Smooth muscle cell (in vitro differentiated cells): ENCODE measurements at regions not wholly inside any gene's neighbourhood (a gene's known extent, or its start where the extent isn't known, plus 50 kb on each side); places are given as distances from the start of the nearest gene placed in this dataset.
"Not testable (repeated sequence)": the region's sequence is repeated elsewhere in the genome, so short reads cannot be mapped to it uniquely, and the experiment has no call there.

Experiments used
- DNase-seq: peaks from one replicate; lab custom pipeline; 2025; ENCODE audit not compliant: unreplicated experiment; lab: John Stamatoyannopoulos, UW
- H2AFZ ChIP-seq: fragments of 200-600 bp; sonication (generic); 2 replicates; pipeline ENCODE4 v1.6.0; 2016; ENCODE audit warnings: antibody characterized with exemption, low read depth, mild to moderate bottlenecking
- H3F3A ChIP-seq: fragments of 200-600 bp; sonication (generic); 2 replicates; pipeline ENCODE4 v1.6.0; 2017; ENCODE audit warnings: antibody characterized with exemption, low read depth
- H3K27ac ChIP-seq: fragments of 200-600 bp; sonication (generic); 2 replicates; pipeline ENCODE4 v1.5.1; 2016; ENCODE audit warnings: low read depth, mild to moderate bottlenecking
- H3K27me3 ChIP-seq: fragments of 200-600 bp; sonication (generic); 2 replicates; pipeline ENCODE4 v1.6.1; 2016; ENCODE audit warnings: low read depth, mild to moderate bottlenecking
- H3K36me3 ChIP-seq: fragments of 200-600 bp; sonication (generic); 2 replicates; pipeline ENCODE4 v1.5.1; 2016; ENCODE audit warnings: low read depth
- H3K4me1 ChIP-seq: fragments of 200-600 bp; sonication (generic); 2 replicates; pipeline ENCODE4 v1.5.1; 2016; ENCODE audit warnings: low read depth
- H3K4me2 ChIP-seq: fragments of 200-600 bp; sonication (generic); 2 replicates; pipeline ENCODE4 v1.6.0; 2016; ENCODE audit warnings: mild to moderate bottlenecking
- H3K4me3 ChIP-seq: fragments of 200-600 bp; sonication (generic); 2 replicates; pipeline ENCODE4 v1.5.1; 2016; ENCODE audit warnings: mild to moderate bottlenecking
- H3K79me2 ChIP-seq: fragments of 200-600 bp; sonication (generic); 2 replicates; pipeline ENCODE4 v1.6.0; 2016; ENCODE audit warnings: low read depth, mild to moderate bottlenecking
- H3K9ac ChIP-seq: fragments of 200-600 bp; sonication (generic); 2 replicates; pipeline ENCODE4 v1.6.0; 2016; ENCODE audit warnings: low read depth
- H3K9me3 ChIP-seq: fragments of 200-600 bp; sonication (generic); replicated peaks from 2 replicates; pipeline ENCODE4 v1.5.1; 2016; ENCODE audit warnings: low read depth
- H4K20me1 ChIP-seq: fragments of 200-600 bp; sonication (generic); 2 replicates; pipeline ENCODE4 v1.6.0; 2016; ENCODE audit warnings: low read depth
- WGBS: methylation state at CpG from one replicate; pipeline ENCODE4 v1.1.7; 2016; ENCODE audit warnings: low lambda C conversion rate; 5-methylcytosine and 5-hydroxymethylcytosine counted together
- TF ChIP-seq, protein P1 (sequence below): fragments of 200-600 bp; sonication (generic); IDR thresholded peaks from 2 replicates; pipeline ENCODE4 v1.5.1; 2017; ENCODE audit warnings: borderline replicate concordance, mild to moderate bottlenecking, antibody characterized with exemption; ENCODE audit not compliant: insufficient read depth, poor library complexity, severe bottlenecking

DNA sequence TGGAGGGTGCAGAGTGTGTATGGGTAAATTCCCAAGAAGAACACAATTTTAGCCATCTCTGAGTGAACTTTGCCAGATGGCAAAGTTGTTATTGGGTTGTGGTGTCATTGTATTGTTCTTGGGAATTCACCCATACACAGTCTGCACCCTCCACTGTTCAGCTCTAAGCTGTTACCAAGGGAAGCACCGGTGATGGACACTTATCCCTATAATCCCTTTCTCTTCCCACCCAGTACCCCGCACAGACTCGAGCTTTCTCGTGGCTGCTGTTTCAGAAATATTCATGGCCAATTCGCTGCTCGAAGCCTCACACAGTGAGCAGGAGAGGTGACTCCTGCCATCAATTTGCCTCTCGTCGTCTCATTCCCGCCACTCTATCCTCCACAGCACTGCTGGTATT lies 95.7 kb upstream of the PALMD start:
- Histone ChIP-seq H3K27me3 (no peaks in the 10 kb centered on the region), H3K9ac (no peak overlapping the region), H3K79me2 (no peaks in the 10 kb centered on the region), H3F3A (no peaks in the 10 kb centered on the region), H3K4me2 (no peak overlapping the region), H3K27ac (no peak overlapping the region), H3K4me1 (no peaks in the 10 kb centered on the region), H2AFZ (no peak overlapping the region), H3K36me3 (no peaks in the 10 kb centered on the region), H4K20me1 (no peaks in the 10 kb centered on the region), H3K4me3 (no peak overlapping the region), H3K9me3 (no peaks in the 10 kb centered on the region)
- WGBS, result 93% methylated on average over 9 of the region's 9 CpGs
- TF ChIP-seq, protein P1, sequence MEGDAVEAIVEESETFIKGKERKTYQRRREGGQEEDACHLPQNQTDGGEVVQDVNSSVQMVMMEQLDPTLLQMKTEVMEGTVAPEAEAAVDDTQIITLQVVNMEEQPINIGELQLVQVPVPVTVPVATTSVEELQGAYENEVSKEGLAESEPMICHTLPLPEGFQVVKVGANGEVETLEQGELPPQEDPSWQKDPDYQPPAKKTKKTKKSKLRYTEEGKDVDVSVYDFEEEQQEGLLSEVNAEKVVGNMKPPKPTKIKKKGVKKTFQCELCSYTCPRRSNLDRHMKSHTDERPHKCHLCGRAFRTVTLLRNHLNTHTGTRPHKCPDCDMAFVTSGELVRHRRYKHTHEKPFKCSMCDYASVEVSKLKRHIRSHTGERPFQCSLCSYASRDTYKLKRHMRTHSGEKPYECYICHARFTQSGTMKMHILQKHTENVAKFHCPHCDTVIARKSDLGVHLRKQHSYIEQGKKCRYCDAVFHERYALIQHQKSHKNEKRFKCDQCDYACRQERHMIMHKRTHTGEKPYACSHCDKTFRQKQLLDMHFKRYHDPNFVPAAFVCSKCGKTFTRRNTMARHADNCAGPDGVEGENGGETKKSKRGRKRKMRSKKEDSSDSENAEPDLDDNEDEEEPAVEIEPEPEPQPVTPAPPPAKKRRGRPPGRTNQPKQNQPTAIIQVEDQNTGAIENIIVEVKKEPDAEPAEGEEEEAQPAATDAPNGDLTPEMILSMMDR, result no peak
- DNase-seq, result no peak

DNA sequence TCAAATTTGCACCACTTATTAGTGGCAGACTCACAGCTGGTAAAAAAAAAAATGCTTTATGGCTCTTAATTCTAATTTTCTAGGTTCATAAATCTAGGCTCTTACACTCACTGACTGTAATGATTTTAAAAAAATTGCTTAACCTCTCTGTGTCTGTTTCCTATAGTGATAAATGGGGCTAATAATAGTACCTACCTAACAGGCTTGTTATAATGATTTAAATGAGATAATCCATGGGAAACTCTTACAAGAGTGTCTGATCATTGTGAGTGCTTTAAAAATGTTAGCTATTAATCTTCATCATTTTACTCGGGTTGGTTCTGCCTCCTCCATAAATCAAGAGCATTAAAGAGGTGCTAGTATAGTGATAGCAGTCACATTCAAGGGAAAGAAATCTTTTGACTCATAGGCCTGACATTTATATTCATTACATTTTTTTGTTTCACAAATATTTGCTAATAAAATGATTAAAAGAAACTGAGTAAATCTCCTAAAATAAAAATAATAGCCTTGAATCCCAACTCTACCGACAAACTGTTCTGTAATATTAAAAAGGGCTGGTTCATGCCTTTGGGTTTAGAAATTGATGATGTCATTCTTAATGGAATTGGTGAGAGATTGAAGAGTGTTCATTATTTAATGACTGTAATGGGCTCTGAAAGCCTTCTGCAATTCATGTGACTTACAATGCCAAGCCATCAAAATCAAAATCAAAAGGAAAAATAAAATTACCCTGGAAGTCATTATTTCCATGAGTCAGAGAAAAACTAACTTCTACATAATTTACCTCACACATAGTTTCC lies 93.9 kb upstream of the PALMD start:
- Histone ChIP-seq H3K4me1 (no peaks in the 10 kb centered on the region), H3K36me3 (no peaks in the 10 kb centered on the region), H3F3A (no peaks in the 10 kb centered on the region), H2AFZ (no peak overlapping the region), H3K79me2 (no peaks in the 10 kb centered on the region), H3K27ac (no peak overlapping the region), H3K27me3 (no peaks in the 10 kb centered on the region), H3K9me3 (no peaks in the 10 kb centered on the region), H3K9ac (no peak overlapping the region), H3K4me3 (no peak overlapping the region), H4K20me1 (no peaks in the 10 kb centered on the region), H3K4me2 (no peak overlapping the region)
- TF ChIP-seq, protein P1, result no peak
- DNase-seq, result no peak
- WGBS, result 77% methylated on average over 2 of the region's 2 CpGs

DNA sequence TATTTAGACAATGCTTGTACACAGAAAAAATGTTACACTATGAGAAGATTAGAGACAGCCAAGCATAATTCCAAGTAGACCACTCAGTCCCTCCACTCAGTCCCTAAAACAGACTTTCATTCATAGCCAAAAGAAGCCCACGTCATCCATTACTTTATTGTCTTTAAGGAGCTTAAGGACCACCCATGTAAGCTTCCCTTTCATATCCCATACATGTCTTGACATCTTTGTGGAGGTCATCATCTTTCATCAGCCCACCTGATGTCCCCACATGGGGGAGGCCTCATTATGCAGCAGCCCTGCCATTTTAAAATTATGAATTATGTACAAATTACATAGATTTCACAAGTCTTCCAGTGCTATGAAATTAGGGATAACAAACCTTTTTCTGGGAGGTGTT lies 92.6 kb upstream of the PALMD start:
- 97% methylated on average over 1 of the region's 1 CpG for WGBS
- Histone ChIP-seq H3F3A (no peaks in the 10 kb centered on the region), H3K9me3 (no peaks in the 10 kb centered on the region), H3K27me3 (no peaks in the 10 kb centered on the region), H3K4me2 (no peak overlapping the region), H3K36me3 (no peaks in the 10 kb centered on the region), H3K4me1 (no peaks in the 10 kb centered on the region), H2AFZ (no peak overlapping the region), H4K20me1 (no peaks in the 10 kb centered on the region), H3K4me3 (no peak overlapping the region), H3K27ac (no peak overlapping the region), H3K79me2 (no peaks in the 10 kb centered on the region), H3K9ac (no peak overlapping the region)
- DNase-seq, result no peak
- TF ChIP-seq, protein P1, result no peak

DNA sequence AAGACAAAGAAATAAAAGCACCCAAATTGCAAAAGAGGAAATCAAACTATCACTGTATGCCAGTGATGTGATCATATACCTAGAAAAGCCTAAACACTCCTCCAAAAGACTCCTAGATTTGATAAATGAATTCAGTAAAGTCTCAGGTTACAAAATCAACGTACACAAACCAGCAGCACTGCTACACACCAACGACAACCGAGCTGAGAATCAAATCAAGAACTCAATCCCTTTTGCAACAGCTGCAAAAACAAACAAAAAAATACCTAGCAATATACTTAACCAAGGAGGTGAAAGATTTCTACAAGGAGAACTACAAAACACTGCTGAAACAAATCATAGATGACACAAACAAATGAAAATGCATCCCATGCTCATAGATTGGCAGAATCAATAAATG lies 92.1 kb upstream of the PALMD start:
- 57% methylated on average over 3 of the region's 3 CpGs for WGBS

More for the DNA sequence above, 92.1 kb upstream of the PALMD start:
- not testable (repeated sequence) for H3F3A ChIP-seq, H3K27me3 ChIP-seq, DNase-seq, H3K9ac ChIP-seq, H3K27ac ChIP-seq, H3K4me2 ChIP-seq, H3K79me2 ChIP-seq, H3K36me3 ChIP-seq, H3K4me1 ChIP-seq, H3K9me3 ChIP-seq, H3K4me3 ChIP-seq, H2AFZ ChIP-seq, H4K20me1 ChIP-seq
